Spleen (tissue), 11 donors: ENCODE measurements at regions not wholly inside any gene's neighbourhood (a gene's known extent, or its start where the extent isn't known, plus 50 kb on each side); places are given as distances from the start of the nearest gene placed in this dataset.
"Not testable (repeated sequence)": the region's sequence is repeated elsewhere in the genome, so short reads cannot be mapped to it uniquely, and the experiment has no call there.

ENCODE experiments used
- DNase-seq: peaks from one replicate; pipeline ENCODE4 v3.0.0-alpha.2; 2020
- H3K27ac ChIP-seq, 8 donors: fragments of 200-600 bp; sonication (generic) in 7 of 8; 1 replicate in 4 of 8; 2 replicates in 4 of 8; pipeline versions ENCODE4 v1.5.0 to v1.8.0; 2016 to 2021; ENCODE audit warnings: inconsistent platforms in 4 of 8, mild to moderate bottlenecking in 4 of 8, moderate library complexity in 1 of 8
- H3K27me3 ChIP-seq, 7 donors: fragments of 200-600 bp; sonication (generic) in 6 of 7; replicated peaks in 1 of 7; 1 replicate in 4 of 7; 2 replicates in 3 of 7; pipeline versions ENCODE4 v1.5.0 to v1.8.0; 2016 to 2021; ENCODE audit warnings: inconsistent platforms in 3 of 7, mild to moderate bottlenecking in 1 of 7
- H3K36me3 ChIP-seq, 6 donors: fragments of 200-600 bp; sonication (generic) in 5 of 6; 1 replicate in 4 of 6; 2 replicates in 2 of 6; pipeline versions ENCODE4 v1.5.0 to v1.8.0; 2016 to 2021; ENCODE audit warnings: inconsistent platforms in 2 of 6
- H3K4me1 ChIP-seq, 6 donors: fragments of 200-600 bp; sonication (generic) in 5 of 6; 1 replicate in 3 of 6; 2 replicates in 3 of 6; pipeline versions ENCODE4 v1.5.0 to v1.8.0; 2016 to 2021; ENCODE audit warnings: inconsistent platforms in 3 of 6
- H3K4me3 ChIP-seq, 8 donors: fragments of 200-600 bp; sonication (generic) in 7 of 8; 1 replicate in 4 of 8; 2 replicates in 4 of 8; pipeline versions ENCODE4 v1.5.0 to v1.8.0; 2016 to 2021; ENCODE audit warnings: inconsistent platforms in 4 of 8, mild to moderate bottlenecking in 4 of 8, moderate library complexity in 2 of 8
- H3K9me3 ChIP-seq, 8 donors: fragments of 200-600 bp; sonication (generic) in 7 of 8; 1 replicate in 4 of 8; 2 replicates in 4 of 8; pipeline versions ENCODE4 v1.5.0 to v1.8.0; 2016 to 2021; ENCODE audit warnings: inconsistent platforms in 4 of 8
- CTCF ChIP-seq, 11 experiments: fragments of 200-600 bp in 7 of 11; fragments of 450-650 bp in 4 of 11; sonication (generic) in 4 of 11; IDR thresholded peaks in 8 of 11; conservative IDR thresholded peaks in 3 of 11; 1 replicate in 7 of 11; 2 replicates in 4 of 11; pipeline versions ENCODE4 v1.4.0 to v1.8.0; 2016 to 2021; ENCODE audit warnings: antibody characterized with exemption in 11 of 11, inconsistent platforms in 4 of 11, mild to moderate bottlenecking in 1 of 11
- POLR2A ChIP-seq, 3 donors: fragments of 450-650 bp; IDR thresholded peaks; one replicate each; pipeline ENCODE4 v1.5.1; 2017; ENCODE audit warnings: antibody characterized with exemption in 3 of 3, mild to moderate bottlenecking in 1 of 3
- POLR2AphosphoS5 ChIP-seq, 3 donors: sonication (generic); formaldehyde crosslinking; IDR thresholded peaks; one replicate each; pipeline ENCODE4 v1.5.1; 2017; ENCODE audit warnings: antibody characterized with exemption in 3 of 3
- WGBS, 5 donors: extraction: QIAGEN DNeasy Blood & Tissue Kit in 3 of 5; methylation state at CpG; one replicate each; pipeline versions ENCODE4 v1.1.5 to v1.1.7; 2013 to 2018; 5-methylcytosine and 5-hydroxymethylcytosine counted together
- intact Hi-C: fragments of 100-400 bp; cut with DNase I; formaldehyde crosslinking; loops from one replicate; pipeline ENCODE4 v1.15.0; 2023; ENCODE audit warnings: low total_unique reads
- donor health status: healthy with polysubstance abuse.
- donor health status: DM: no; HTN: no; CAD: no; lungs with moderate emphysema.
- donor health status: DM: no; HTN: no; CAD: no.
- donor health status: Bipolar disorder and iron deficiency.
- donor health status: healthy.
- donor health status: DM: no; HTN: no; CAD: no.
- donor health status: DM: yes; HTN: yes; CAD: no.

GRCh38 chr6:67687396-67687795, 947.7 kb upstream of the ADGRB3 start:
- no peak overlapping the region for H3K4me3 ChIP-seq
- no peaks in the 10 kb centered on the region for H3K36me3 ChIP-seq
- 69 to 91% (median 74%) methylated on average over 7 of the region's 7 CpGs for WGBS, 5 donors
- TF ChIP-seq POLR2AphosphoS5 (IDR thresholded peaks at IDR 0.05) (no peak), POLR2A (IDR thresholded peaks at IDR 0.05) (no peak), CTCF (IDR thresholded peaks at IDR 0.05 in 8 of 11, conservative IDR thresholded peaks at IDR 0.05 in 3 of 11) (no peak)
- no peak for DNase-seq
- no peaks in the 10 kb centered on the region for H3K4me1 ChIP-seq
- intact Hi-C loops = no loop called here
- H3K27ac ChIP-seq = no peak overlapping the region
- no peaks in the 10 kb centered on the region for H3K27me3 ChIP-seq
- peaks cover 0 to 13% (median 5%) of the 10 kb centered on the region in 8 donors for H3K9me3 ChIP-seq

- H3K36me3 ChIP-seq = not testable (repeated sequence)
Measured at GRCh38 chr6:67686225-67686624, 948.9 kb upstream of the ADGRB3 start.

GRCh38 chr6:67683960-67684359, 951.1 kb upstream of the ADGRB3 start:
- Histone ChIP-seq H3K9me3 (peaks cover 0 to 13% (median 5%) of the 10 kb centered on the region in 8 donors), H3K4me1 (no peaks in the 10 kb centered on the region), H3K27me3 (no peaks in the 10 kb centered on the region), H3K36me3 (no peaks in the 10 kb centered on the region), H3K4me3 (no peak overlapping the region), H3K27ac (no peak overlapping the region)
- intact Hi-C loops = no loop called here
- no peak for TF ChIP-seq POLR2A (IDR thresholded peaks at IDR 0.05)
- TF ChIP-seq CTCF (IDR thresholded peaks at IDR 0.05 in 8 of 11, conservative IDR thresholded peaks at IDR 0.05 in 3 of 11) = no peak
- TF ChIP-seq POLR2AphosphoS5 (IDR thresholded peaks at IDR 0.05) = no peak
- WGBS, 5 donors = 29 to 50% (median 36%) methylated on average over 1 of the region's 1 CpG
- no peak for DNase-seq

More at GRCh38 chr6:67686225-67686624, 948.9 kb upstream of the ADGRB3 start:
- DNase-seq, H3K27ac ChIP-seq, H3K27me3 ChIP-seq, H3K4me1 ChIP-seq, intact Hi-C loops, H3K4me3 ChIP-seq: not testable (repeated sequence)
- 60 to 84% (median 80%) methylated on average over 1 of the region's 1 CpG for WGBS, 5 donors
- H3K9me3 ChIP-seq = peaks cover 0 to 13% (median 5%) of the 10 kb centered on the region in 8 donors

DNA sequence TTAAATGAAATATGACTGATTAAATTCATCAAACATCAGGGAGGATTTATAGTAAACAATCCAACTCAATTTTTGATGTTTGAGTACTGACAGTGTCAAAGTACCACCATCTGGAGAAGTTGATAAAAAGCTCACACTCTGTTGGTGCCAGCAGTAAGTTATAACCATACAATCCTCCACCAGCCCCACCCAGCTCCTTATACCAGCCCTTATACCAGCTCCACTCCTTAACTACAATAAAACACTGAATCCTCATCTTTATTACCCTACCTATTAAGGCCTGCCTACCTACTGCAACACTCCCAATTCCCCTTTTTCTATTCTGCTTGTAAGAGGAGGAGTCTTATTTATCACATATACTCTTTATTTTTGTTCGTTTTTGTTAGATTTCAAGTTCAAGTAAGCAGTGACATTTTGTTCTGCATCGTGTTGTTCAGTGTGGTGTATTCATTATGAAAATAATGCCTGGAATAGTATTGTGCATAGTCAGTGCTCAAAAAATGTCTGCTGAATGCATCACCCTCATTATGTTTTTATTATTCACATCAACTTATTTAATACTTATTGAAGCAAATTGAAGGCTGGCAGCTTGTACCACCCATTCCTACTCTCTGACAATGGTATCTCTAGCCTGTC, 954.7 kb upstream of the ADGRB3 start:
- intact Hi-C loops = no loop called here
- Histone ChIP-seq H3K27me3 (no peaks in the 10 kb centered on the region), H3K27ac (no peak overlapping the region), H3K4me1 (no peaks in the 10 kb centered on the region), H3K4me3 (no peak overlapping the region), H3K36me3 (no peaks in the 10 kb centered on the region), H3K9me3 (peaks cover 0 to 18% (median 12%) of the 10 kb centered on the region in 8 donors)
- WGBS, 5 donors = 69 to 82% (median 75%) methylated on average over 2 of the region's 2 CpGs
- DNase-seq = no peak
- TF ChIP-seq CTCF (IDR thresholded peaks at IDR 0.05 in 8 of 11, conservative IDR thresholded peaks at IDR 0.05 in 3 of 11) = no peak
- no peak for TF ChIP-seq POLR2A (IDR thresholded peaks at IDR 0.05)
- TF ChIP-seq POLR2AphosphoS5 (IDR thresholded peaks at IDR 0.05) = no peak
